ENCODE measurements at regions not wholly inside any gene's neighbourhood (a gene's known extent, or its start where the extent isn't known, plus 50 kb on each side); places are given as distances from the start of the nearest gene placed in this dataset.

GRCh38 chr17:72304859-72305258 lies 184.0 kb downstream of the SOX9 start (continued):
- TF ChIP-seq PATZ1 (CRISPR knock-in tag; IDR thresholded peaks at IDR 0.05; ENCODE audit: borderline replicate concordance) (no peak), ZNF70 (CRISPR knock-in tag; IDR thresholded peaks at IDR 0.05) (no peak)

- ATAC-seq = no peak
- TF ChIP-seq TCF4 (CRISPR knock-in tag; IDR thresholded peaks at IDR 0.05; ENCODE audit: borderline replicate concordance) (no peak), CREB5 (CRISPR knock-in tag; IDR thresholded peaks at IDR 0.05; ENCODE audit: low read depth) (no peak), SNAI2 (CRISPR knock-in tag; IDR thresholded peaks at IDR 0.05) (no peak), TOX (CRISPR knock-in tag; IDR thresholded peaks at IDR 0.05; ENCODE audit: borderline replicate concordance) (no peak), BACH2 (CRISPR knock-in tag; IDR thresholded peaks at IDR 0.05; ENCODE audit: borderline replicate concordance) (no peak), OSR1 (CRISPR knock-in tag; IDR thresholded peaks at IDR 0.05) (no peak), PPARA (CRISPR knock-in tag; IDR thresholded peaks at IDR 0.05; ENCODE audit: borderline replicate concordance) (no peak), CSRNP3 (CRISPR knock-in tag; IDR thresholded peaks at IDR 0.05) (no peak), ZNF70 (CRISPR knock-in tag; IDR thresholded peaks at IDR 0.05) (no peak), ESRRG (CRISPR knock-in tag; IDR thresholded peaks at IDR 0.05) (no peak), POU6F1 (CRISPR knock-in tag; IDR thresholded peaks at IDR 0.05; ENCODE audit: borderline replicate concordance, low read depth) (no peak), ZFP3 (CRISPR knock-in tag; IDR thresholded peaks at IDR 0.05) (no peak), RARB (CRISPR knock-in tag; IDR thresholded peaks at IDR 0.05) (no peak), ZC3H10 (CRISPR knock-in tag; IDR thresholded peaks at IDR 0.05) (no peak), GLIS3 (CRISPR knock-in tag; IDR thresholded peaks at IDR 0.05) (no peak), ZFP30 (CRISPR knock-in tag; IDR thresholded peaks at IDR 0.05) (no peak), ISL1 (CRISPR knock-in tag; IDR thresholded peaks at IDR 0.05) (no peak), CSDC2 (CRISPR knock-in tag; IDR thresholded peaks at IDR 0.05) (no peak)
Measured at GRCh38 chr17:72305472-72305871, 184.7 kb downstream of the SOX9 start.

GRCh38 chr17:72306037-72306436 lies 185.2 kb downstream of the SOX9 start:
- no peak for ATAC-seq
- TF ChIP-seq ESRRG (CRISPR knock-in tag; IDR thresholded peaks at IDR 0.05) = no peak
- no peak for TF ChIP-seq GLIS3 (CRISPR knock-in tag; IDR thresholded peaks at IDR 0.05)
- TF ChIP-seq SNAI2 (CRISPR knock-in tag; IDR thresholded peaks at IDR 0.05) = no peak
- TF ChIP-seq OSR1 (CRISPR knock-in tag; IDR thresholded peaks at IDR 0.05) = no peak
- TF ChIP-seq RARB (CRISPR knock-in tag; IDR thresholded peaks at IDR 0.05) = no peak
- no peak for TF ChIP-seq ZC3H10 (CRISPR knock-in tag; IDR thresholded peaks at IDR 0.05)

GRCh38 chr17:72307836-72308235 lies 187.0 kb downstream of the SOX9 start:
- ATAC-seq = no peak
- TF ChIP-seq ARNTL (CRISPR knock-in tag; IDR thresholded peaks at IDR 0.05; ENCODE audit: borderline replicate concordance, low read depth) (no peak), ZNF8 (CRISPR knock-in tag; IDR thresholded peaks at IDR 0.05) (no peak), ZFP3 (CRISPR knock-in tag; IDR thresholded peaks at IDR 0.05) (no peak), TOX (CRISPR knock-in tag; IDR thresholded peaks at IDR 0.05; ENCODE audit: borderline replicate concordance) (no peak), ZNF565 (CRISPR knock-in tag; conservative IDR thresholded peaks at IDR 0.05; ENCODE audit: low read depth) (no peak), ZFP30 (CRISPR knock-in tag; IDR thresholded peaks at IDR 0.05) (no peak), ZC3H10 (CRISPR knock-in tag; IDR thresholded peaks at IDR 0.05) (no peak), SNAI2 (CRISPR knock-in tag; IDR thresholded peaks at IDR 0.05) (no peak), GLIS3 (CRISPR knock-in tag; IDR thresholded peaks at IDR 0.05) (no peak), CREB5 (CRISPR knock-in tag; IDR thresholded peaks at IDR 0.05; ENCODE audit: low read depth) (no peak), TCF4 (CRISPR knock-in tag; IDR thresholded peaks at IDR 0.05; ENCODE audit: borderline replicate concordance) (no peak), ZNF70 (CRISPR knock-in tag; IDR thresholded peaks at IDR 0.05) (no peak), PATZ1 (CRISPR knock-in tag; IDR thresholded peaks at IDR 0.05; ENCODE audit: borderline replicate concordance) (no peak)
